Endothelial cell of umbilical vein (primary cell): ENCODE measurements at regions not wholly inside any gene's neighbourhood (a gene's known extent, or its start where the extent isn't known, plus 50 kb on each side); places are given as distances from the start of the nearest gene placed in this dataset.
A peak's percentile ranks its signal among the peaks of the same experiment; 100 is the strongest.

Experiments
- BruUV-seq: library from RNA; stranded (reverse); fragments of 400-500 nt; replicated peaks from 2 replicates; lab custom pipeline; 2021; lab: Mats Ljungman, UMichigan
- CTCF ChIA-PET: fragments of 300-600, 350-600 bp; sonication (Branson Sonifier 250); formaldehyde crosslinking; loops from one replicate; lab custom pipeline; 2021; ENCODE audit warnings: antibody characterized with exemption, inconsistent platforms; lab: Charles Lee
- POLR2A ChIA-PET: fragments of 300-600, 350-600 bp; sonication (Branson Sonifier 250); formaldehyde crosslinking; loops from one replicate; lab custom pipeline; 2021; ENCODE audit warnings: antibody characterized with exemption, inconsistent platforms; lab: Charles Lee
- DNase-seq: peaks from one replicate; pipeline ENCODE4 v3.0.0-alpha.2; 2011; ENCODE audit warnings: low read depth, low spot score
- FAIRE-seq: peaks from 2 replicates; lab custom pipeline; 2011; peaks lifted over from hg19 to GRCh38; lab: Jason Lieb, UNC
- H2AFZ ChIP-seq: 2 replicates; pipeline ENCODE4 v1.6.0; 2012; ENCODE audit warnings: low read depth, low read length, control low read depth, inconsistent platforms
- H3K27ac ChIP-seq: 2 replicates; pipeline ENCODE4 v1.5.1; 2011; ENCODE audit warnings: low read depth, mild to moderate bottlenecking, control low read depth, low read length, moderate library complexity; ENCODE audit not compliant: insufficient read depth
- H3K27me3 ChIP-seq, 2 experiments: 2 replicates each; pipeline versions ENCODE4 v1.6.0 to v1.6.1; 2011; ENCODE audit warnings: low read length in 2 of 2, mixed read lengths in 1 of 2; ENCODE audit not compliant: control insufficient read depth in 2 of 2, insufficient read depth in 2 of 2
- H3K36me3 ChIP-seq, 2 experiments: 2 replicates in 1 of 2; 3 replicates in 1 of 2; pipeline ENCODE4 v1.5.1; 2011; ENCODE audit warnings: low read length in 2 of 2, mild to moderate bottlenecking in 1 of 2, moderate library complexity in 1 of 2; ENCODE audit not compliant: control insufficient read depth in 2 of 2, insufficient read depth in 2 of 2; ENCODE audit errors: extremely low read depth in 1 of 2
- H3K4me1 ChIP-seq: 3 replicates; pipeline ENCODE4 v1.5.1; 2011; ENCODE audit warnings: mild to moderate bottlenecking, low read length; ENCODE audit not compliant: control insufficient read depth, insufficient read depth; ENCODE audit errors: extremely low read depth
- H3K4me2 ChIP-seq: 2 replicates; pipeline ENCODE4 v1.6.1; 2011; ENCODE audit warnings: low read length, control low read depth, mixed read lengths; ENCODE audit not compliant: insufficient read depth
- H3K4me3 ChIP-seq, 3 experiments: fragments of 200-600 bp in 1 of 3; sonication (generic), shearing (Covaris generic) in 1 of 3; replicated peaks in 1 of 3; 2 replicates each; pipeline ENCODE4 v1.5.1; 2011 to 2016; ENCODE audit warnings: control low read depth in 3 of 3, low read length in 3 of 3, mild to moderate bottlenecking in 2 of 3, inconsistent platforms in 1 of 3, low read depth in 1 of 3, moderate library complexity in 1 of 3; ENCODE audit not compliant: insufficient read depth in 1 of 3
- H3K79me2 ChIP-seq: 2 replicates; pipeline ENCODE4 v1.6.0; 2012; ENCODE audit warnings: low read length, inconsistent platforms; ENCODE audit not compliant: control insufficient read depth, insufficient read depth
- H3K9ac ChIP-seq: replicated peaks from 2 replicates; pipeline ENCODE3; 2011; ENCODE audit warnings: low read length, control low read depth; ENCODE audit not compliant: insufficient read depth; ENCODE audit errors: extremely low read depth
- H3K9me1 ChIP-seq: replicated peaks from 3 replicates; pipeline ENCODE4 v1.6.0; 2011; ENCODE audit warnings: mild to moderate bottlenecking, low read length; ENCODE audit not compliant: control insufficient read depth, insufficient read depth; ENCODE audit errors: extremely low read depth
- H3K9me3 ChIP-seq: replicated peaks from 2 replicates; pipeline ENCODE4 v1.5.1; 2012; ENCODE audit warnings: low read length, inconsistent platforms; ENCODE audit not compliant: control insufficient read depth, insufficient read depth
- H4K20me1 ChIP-seq: replicated peaks from 2 replicates; pipeline ENCODE3; 2011; ENCODE audit warnings: mild to moderate bottlenecking, low read length; ENCODE audit not compliant: control insufficient read depth, insufficient read depth; ENCODE audit errors: extremely low read depth
- CTCF ChIP-seq, 2 donors: IDR thresholded peaks; 1 replicate in 1 of 2; 2 replicates in 1 of 2; pipeline ENCODE4 v1.5.1; 2011; ENCODE audit warnings: low read length in 2 of 2, mild to moderate bottlenecking in 2 of 2, moderate library complexity in 2 of 2, control low read depth in 1 of 2, inconsistent platforms in 1 of 2, low read depth in 1 of 2; ENCODE audit not compliant: insufficient read depth in 1 of 2; ENCODE audit errors: extremely low read depth in 1 of 2
- EZH2 ChIP-seq: IDR thresholded peaks from 2 replicates; pipeline ENCODE4 v1.6.1; 2012; ENCODE audit warnings: borderline replicate concordance, low read depth, mild to moderate bottlenecking, moderate library complexity, low read length, inconsistent platforms; ENCODE audit not compliant: severe bottlenecking
- FOS ChIP-seq: IDR thresholded peaks from 2 replicates; pipeline ENCODE4 v1.6.1; 2011; ENCODE audit warnings: mild to moderate bottlenecking, low read length, moderate library complexity, borderline replicate concordance; ENCODE audit not compliant: insufficient read depth
- GATA2 ChIP-seq: IDR thresholded peaks from 2 replicates; pipeline ENCODE4 v1.7.0; 2011; ENCODE audit warnings: low read depth, mild to moderate bottlenecking, moderate library complexity, mixed read lengths, low read length; ENCODE audit not compliant: insufficient read length, insufficient read depth
- JUN ChIP-seq: IDR thresholded peaks from 2 replicates; pipeline ENCODE4 v1.6.1; 2011; ENCODE audit warnings: borderline replicate concordance, low read depth; ENCODE audit not compliant: insufficient read length, insufficient read depth
- MYC ChIP-seq: IDR thresholded peaks from one replicate; pipeline ENCODE4 v1.6.1; 2011; ENCODE audit warnings: mild to moderate bottlenecking, low read depth, low read length
- POLR2A ChIP-seq: IDR thresholded peaks from 2 replicates; pipeline ENCODE4 v1.6.1; 2012; ENCODE audit warnings: low read depth, mild to moderate bottlenecking, control low read depth, low read length
- POLR2AphosphoS5 ChIP-seq: IDR thresholded peaks from 2 replicates; pipeline ENCODE4 v1.6.1; 2012; ENCODE audit warnings: low read depth, mild to moderate bottlenecking, control low read depth, low read length, moderate library complexity; ENCODE audit not compliant: insufficient read depth
- dilution Hi-C: fragments of 300-500 bp; cut with MboI; formaldehyde crosslinking; loops from one replicate; pipeline ENCODE4 v1.15.0; 2019; ENCODE audit warnings: low sequenced_read_pairs; ENCODE audit not compliant: extremely low pct_ligation_motif_present
- intact Hi-C: fragments of 100-400 bp; cut with micrococcal nuclease; formaldehyde crosslinking; loops from one replicate; pipeline ENCODE4 v1.10.0; 2022
- TF ChIP-seq, protein P1 (sequence below): IDR thresholded peaks from 2 replicates; pipeline ENCODE4 v1.6.1; 2011; ENCODE audit not compliant: insufficient read depth, insufficient read length

GRCh38 chr3:146831659-146832058, 226.5 kb upstream of the PLSCR5 start:
- DNase-seq (no peak), FAIRE-seq (no peak)
- ChIA-PET POLR2A (no interaction called here), CTCF (interaction anchor here (2.2 kb wide), 1 partner anchor 14 kb away, joined by 7 read pairs; no protein-coding TSS in a partner anchor)
- no peak overlapping the region for H3K4me2 ChIP-seq
- no peak overlapping the region for H2AFZ ChIP-seq
- no peak overlapping the region for H3K27ac ChIP-seq
- BruUV-seq: no TSS peak
- intact Hi-C loops: no loop called here
- no peak for TF ChIP-seq JUN
- TF ChIP-seq FOS: no peak
- TF ChIP-seq MYC: no peak
- TF ChIP-seq, protein P1, sequence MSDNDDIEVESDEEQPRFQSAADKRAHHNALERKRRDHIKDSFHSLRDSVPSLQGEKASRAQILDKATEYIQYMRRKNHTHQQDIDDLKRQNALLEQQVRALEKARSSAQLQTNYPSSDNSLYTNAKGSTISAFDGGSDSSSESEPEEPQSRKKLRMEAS: no peak
- TF ChIP-seq POLR2A: no peak
- TF ChIP-seq EZH2: no peak
- no peaks in the 10 kb centered on the region for H4K20me1 ChIP-seq
- no peaks in the 10 kb centered on the region for H3K36me3 ChIP-seq
- H3K9me1 ChIP-seq: no peaks in the 10 kb centered on the region
- H3K9me3 ChIP-seq: no peaks in the 10 kb centered on the region
- H3K79me2 ChIP-seq: no peaks in the 10 kb centered on the region
- dilution Hi-C loops: no loop called here
- H3K9ac ChIP-seq: no peak overlapping the region
- H3K4me3 ChIP-seq: no peak overlapping the region
- no peaks in the 10 kb centered on the region for H3K4me1 ChIP-seq
- no peaks in the 10 kb centered on the region for H3K27me3 ChIP-seq

DNA sequence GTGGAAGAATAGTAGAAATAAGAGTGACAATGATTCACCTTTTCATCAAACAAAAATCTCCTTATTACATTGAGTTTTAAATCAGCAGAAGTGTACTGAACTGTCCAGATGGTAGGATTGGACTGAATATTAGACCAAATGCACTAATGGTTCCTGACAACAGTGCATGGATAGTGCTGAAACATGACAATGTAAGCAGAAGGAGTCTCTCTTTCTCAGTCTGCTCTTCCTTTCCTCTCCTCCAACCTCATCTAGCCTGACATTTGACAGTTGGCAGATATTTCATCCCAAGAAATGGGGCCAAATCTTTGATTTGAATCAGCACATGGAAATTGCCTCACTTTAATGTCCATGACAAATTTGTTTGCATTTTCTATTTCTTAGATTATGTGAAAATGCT, 225.1 kb upstream of the PLSCR5 start:
- Histone ChIP-seq H3K36me3 (no peaks in the 10 kb centered on the region), H3K9me3 (no peaks in the 10 kb centered on the region), H3K4me2 (no peak overlapping the region), H3K79me2 (no peaks in the 10 kb centered on the region), H3K4me3 (no peak overlapping the region), H2AFZ (peak overlapping the region; percentile 34), H3K9me1 (no peaks in the 10 kb centered on the region), H3K27me3 (no peaks in the 10 kb centered on the region), H4K20me1 (no peaks in the 10 kb centered on the region), H3K27ac (no peak overlapping the region), H3K9ac (no peak overlapping the region), H3K4me1 (no peaks in the 10 kb centered on the region)
- DNase-seq (no peak), FAIRE-seq (no peak)
- no TSS peak for BruUV-seq
- ChIA-PET CTCF (no interaction called here), POLR2A (no interaction called here)
- intact Hi-C loops: no loop called here
- no peak for TF ChIP-seq CTCF (IDR thresholded peaks at IDR 0.05; ENCODE audit: extremely low read depth in 1 of 2, insufficient read depth in 1 of 2, low read depth in 1 of 2, low read length in 2 of 2)
- no peak for TF ChIP-seq FOS
- TF ChIP-seq, protein P1: no peak
- TF ChIP-seq POLR2A: no peak
- TF ChIP-seq EZH2: no peak
- TF ChIP-seq POLR2AphosphoS5: no peak
- TF ChIP-seq JUN: no peak
- TF ChIP-seq MYC: no peak
- no peak for TF ChIP-seq GATA2
- dilution Hi-C loops: no loop called here
